SK-N-SH treated with all-trans-retinoic acid at 6 μM for 48 hours (cell line): ENCODE measurements at regions not wholly inside any gene's neighbourhood (a gene's known extent, or its start where the extent isn't known, plus 50 kb on each side); places are given as distances from the start of the nearest gene placed in this dataset.

Experiments
- ATAC-seq: fragments of 200-7000 bp; cut with Tn5 transposase; 3 replicates; pipeline ENCODE4 v1.9.1; 2020; ENCODE audit warnings: mild to moderate bottlenecking, moderate library complexity
- ARNTL ChIP-seq: fragments of 450-650 bp; formaldehyde crosslinking; IDR thresholded peaks from 2 replicates; pipeline ENCODE4 v1.5.0; 2020; ENCODE audit warnings: low read depth, mild to moderate bottlenecking, moderate library complexity, borderline replicate concordance
- BACH2 ChIP-seq: fragments of 250-450 bp; sonication (Bioruptor Pico); IDR thresholded peaks from 2 replicates; pipeline ENCODE4 v1.9.0; 2021; ENCODE audit warnings: mild to moderate bottlenecking, borderline replicate concordance
- CSDC2 ChIP-seq: fragments of 250-450 bp; sonication (Bioruptor Pico); IDR thresholded peaks from 2 replicates; pipeline ENCODE4 v1.5.0; 2020; ENCODE audit warnings: mild to moderate bottlenecking, moderate library complexity
- ESRRG ChIP-seq: fragments of 250-450 bp; sonication (Bioruptor Pico); IDR thresholded peaks from 2 replicates; pipeline ENCODE4 v1.6.1; 2021; ENCODE audit warnings: mild to moderate bottlenecking
- ISL1 ChIP-seq: fragments of 250-450 bp; sonication (Bioruptor Pico); IDR thresholded peaks from 2 replicates; pipeline ENCODE4 v2.1.2; 2022; ENCODE audit warnings: mild to moderate bottlenecking, moderate library complexity
- PATZ1 ChIP-seq: fragments of 250-450 bp; sonication (Bioruptor Pico); IDR thresholded peaks from 2 replicates; pipeline ENCODE4 v1.8.0; 2020; ENCODE audit warnings: mild to moderate bottlenecking, moderate library complexity, borderline replicate concordance
- POU6F1 ChIP-seq: fragments of 250-450 bp; sonication (Bioruptor Pico); IDR thresholded peaks from 2 replicates; pipeline ENCODE4 v1.8.0; 2021; ENCODE audit warnings: low read depth, mild to moderate bottlenecking, moderate library complexity, borderline replicate concordance
- PPARA ChIP-seq: fragments of 250-450 bp; sonication (Bioruptor Pico); IDR thresholded peaks from 2 replicates; pipeline ENCODE4 v1.5.0; 2020; ENCODE audit warnings: mild to moderate bottlenecking, borderline replicate concordance
- RARB ChIP-seq: fragments of 250-450 bp; sonication (Bioruptor Pico); IDR thresholded peaks from 2 replicates; pipeline ENCODE4 v1.8.0; 2021; ENCODE audit warnings: mild to moderate bottlenecking, moderate library complexity
- SNAI2 ChIP-seq: fragments of 250-450 bp; sonication (Bioruptor Pico); IDR thresholded peaks from 2 replicates; pipeline ENCODE4 v1.5.0; 2020; ENCODE audit warnings: mild to moderate bottlenecking, moderate library complexity
- TCF4 ChIP-seq: fragments of 250-450 bp; sonication (Bioruptor Pico); IDR thresholded peaks from 2 replicates; pipeline ENCODE4 v1.8.0; 2021; ENCODE audit warnings: mild to moderate bottlenecking, moderate library complexity, borderline replicate concordance
- TOX ChIP-seq: fragments of 250-450 bp; sonication (Bioruptor Pico); IDR thresholded peaks from 2 replicates; pipeline ENCODE4 v1.8.0; 2021; ENCODE audit warnings: mild to moderate bottlenecking, moderate library complexity, borderline replicate concordance
- TSHZ2 ChIP-seq: fragments of 250-450 bp; sonication (Bioruptor Pico); IDR thresholded peaks from 2 replicates; pipeline ENCODE4 v1.5.0; 2020; ENCODE audit warnings: mild to moderate bottlenecking, moderate library complexity
- ZC3H10 ChIP-seq: fragments of 250-450 bp; sonication (Bioruptor Pico); IDR thresholded peaks from 2 replicates; pipeline ENCODE4 v1.5.1; 2021; ENCODE audit warnings: mild to moderate bottlenecking, moderate library complexity
- ZFP3 ChIP-seq: fragments of 250-450 bp; sonication (Bioruptor Pico); IDR thresholded peaks from 2 replicates; pipeline ENCODE4 v1.5.0; 2020; ENCODE audit warnings: mild to moderate bottlenecking, moderate library complexity
- ZFP30 ChIP-seq: fragments of 450-650 bp; formaldehyde crosslinking; IDR thresholded peaks from 2 replicates; pipeline ENCODE4 v1.5.0; 2022; ENCODE audit warnings: mild to moderate bottlenecking, moderate library complexity
- ZNF565 ChIP-seq: fragments of 450-650 bp; formaldehyde crosslinking; conservative IDR thresholded peaks from 2 replicates; pipeline ENCODE4 v1.5.0; 2020; ENCODE audit warnings: low read depth, mild to moderate bottlenecking, moderate library complexity
- ZNF70 ChIP-seq: fragments of 450-650 bp; formaldehyde crosslinking; IDR thresholded peaks from 2 replicates; pipeline ENCODE4 v1.5.0; 2020; ENCODE audit warnings: mild to moderate bottlenecking, moderate library complexity
- ZNF8 ChIP-seq: fragments of 450-650 bp; formaldehyde crosslinking; IDR thresholded peaks from 2 replicates; pipeline ENCODE4 v1.5.0; 2020; ENCODE audit warnings: mild to moderate bottlenecking, moderate library complexity

GRCh38 chr2:19048593-19049266, 309.7 kb downstream of the OSR1 start:
- TF ChIP-seq SNAI2 (CRISPR knock-in tag): no peak
- no peak for TF ChIP-seq ISL1
- TF ChIP-seq TOX: no peak
- no peak for TF ChIP-seq ZNF8 (CRISPR knock-in tag)
- no peak for TF ChIP-seq ZFP3 (CRISPR knock-in tag)
- TF ChIP-seq CSDC2 (CRISPR knock-in tag): no peak
- no peak for TF ChIP-seq ARNTL (CRISPR knock-in tag)
- TF ChIP-seq ESRRG (CRISPR knock-in tag): no peak
- ATAC-seq: no peak

- no peak for ATAC-seq
- no peak for TF ChIP-seq PATZ1 (CRISPR knock-in tag)
- TF ChIP-seq PPARA (CRISPR knock-in tag): no peak
- no peak for TF ChIP-seq ISL1
- TF ChIP-seq POU6F1 (CRISPR knock-in tag): no peak
Observed at GRCh38 chr2:19046986-19047780, 311.2 kb downstream of the OSR1 start.

DNA sequence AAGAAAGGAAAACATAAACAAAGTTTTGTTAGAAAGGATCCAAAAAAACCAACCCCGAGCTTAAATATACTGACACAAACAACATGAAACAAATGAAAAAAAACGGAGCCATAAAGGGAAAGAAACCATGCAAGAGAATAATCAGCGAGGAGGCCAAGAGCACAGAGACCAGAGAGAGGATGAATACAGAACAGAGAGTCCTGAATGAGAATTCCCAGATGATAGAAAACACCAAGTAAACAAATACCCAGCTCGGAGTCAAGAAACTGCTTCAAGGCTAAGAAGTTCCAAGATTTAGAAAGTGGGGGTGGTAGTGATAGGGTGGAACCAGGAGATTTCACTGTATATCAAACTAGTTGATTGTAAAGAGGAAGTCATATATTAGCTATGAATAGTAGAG, 313.3 kb downstream of the OSR1 start:
- TF ChIP-seq ZFP3 (CRISPR knock-in tag): no peak
- no peak for TF ChIP-seq ZNF70 (CRISPR knock-in tag)
- TF ChIP-seq TSHZ2 (CRISPR knock-in tag): no peak
- no peak for TF ChIP-seq ZFP30 (CRISPR knock-in tag)
- TF ChIP-seq ZC3H10 (CRISPR knock-in tag): no peak
- no peak for TF ChIP-seq ZNF8 (CRISPR knock-in tag)
- no peak for TF ChIP-seq TOX
- no peak for TF ChIP-seq POU6F1 (CRISPR knock-in tag)
- TF ChIP-seq, all 23 proteins: peak for 0

GRCh38 chr2:19043893-19044292, 314.5 kb downstream of the OSR1 start:
- no peak for ATAC-seq
- TF ChIP-seq PATZ1 (CRISPR knock-in tag) (no peak), ESRRG (CRISPR knock-in tag) (no peak), BACH2 (CRISPR knock-in tag) (no peak), ZC3H10 (CRISPR knock-in tag) (no peak), TSHZ2 (CRISPR knock-in tag) (no peak), ZNF70 (CRISPR knock-in tag) (no peak), RARB (CRISPR knock-in tag) (no peak), TCF4 (no peak), PPARA (CRISPR knock-in tag) (no peak), ZFP30 (CRISPR knock-in tag) (no peak), ZFP3 (CRISPR knock-in tag) (no peak), ZNF565 (CRISPR knock-in tag) (no peak)

More for the DNA sequence above, 313.3 kb downstream of the OSR1 start:
- ATAC-seq: no peak
